Vagina (tissue), 2 donors: ENCODE measurements at regions not wholly inside any gene's neighbourhood (a gene's known extent, or its start where the extent isn't known, plus 50 kb on each side); places are given as distances from the start of the nearest gene placed in this dataset.

ENCODE experiments used
- CTCF ChIP-seq, 3 experiments: fragments of 450-650 bp in 2 of 3; fragments of 200-600 bp in 1 of 3; sonication (generic) in 1 of 3; IDR thresholded peaks; one replicate each; pipeline ENCODE4 v1.5.1; 2017 to 2019; ENCODE audit warnings: antibody characterized with exemption in 3 of 3, mild to moderate bottlenecking in 2 of 3, moderate library complexity in 2 of 3
- POLR2AphosphoS5 ChIP-seq, 2 donors: sonication (generic); formaldehyde crosslinking; IDR thresholded peaks; one replicate each; pipeline ENCODE4 v1.9.0; 2017; ENCODE audit warnings: antibody characterized with exemption in 2 of 2, mild to moderate bottlenecking in 2 of 2, low read depth in 1 of 2; ENCODE audit not compliant: insufficient read depth in 1 of 2

- TF ChIP-seq CTCF (IDR thresholded peaks at IDR 0.05): no peak
- TF ChIP-seq POLR2AphosphoS5 (IDR thresholded peaks at IDR 0.05; ENCODE audit: insufficient read depth in 1 of 2, low read depth in 1 of 2): no peak
These were observed 71.9 kb downstream of the TSPAN17 start for GRCh38 chr5:176719113-176719739.
